ENCODE measurements at regions not wholly inside any gene's neighbourhood (a gene's known extent, or its start where the extent isn't known, plus 50 kb on each side); places are given as distances from the start of the nearest gene placed in this dataset.

DNA sequence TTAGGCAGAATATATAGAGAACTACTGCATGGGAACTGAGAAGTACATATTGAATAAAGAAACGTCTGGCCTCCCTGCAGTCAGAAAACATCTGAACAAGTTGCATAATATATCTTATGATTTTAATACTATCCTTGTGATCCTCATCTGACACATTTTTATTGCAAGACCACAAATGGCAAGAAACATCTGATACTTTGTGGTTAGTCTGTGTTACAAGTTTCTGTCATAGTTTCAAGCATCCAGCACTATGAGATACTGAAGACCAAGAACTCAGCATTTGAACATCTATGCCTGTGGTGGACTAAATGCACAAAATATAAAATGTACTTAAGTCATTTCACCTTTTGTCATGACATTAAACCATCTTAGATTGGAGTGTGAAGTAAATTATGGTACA is 1175.8 kb upstream of the MIR17HG start:
- TF ChIP-seq, protein P1, sequence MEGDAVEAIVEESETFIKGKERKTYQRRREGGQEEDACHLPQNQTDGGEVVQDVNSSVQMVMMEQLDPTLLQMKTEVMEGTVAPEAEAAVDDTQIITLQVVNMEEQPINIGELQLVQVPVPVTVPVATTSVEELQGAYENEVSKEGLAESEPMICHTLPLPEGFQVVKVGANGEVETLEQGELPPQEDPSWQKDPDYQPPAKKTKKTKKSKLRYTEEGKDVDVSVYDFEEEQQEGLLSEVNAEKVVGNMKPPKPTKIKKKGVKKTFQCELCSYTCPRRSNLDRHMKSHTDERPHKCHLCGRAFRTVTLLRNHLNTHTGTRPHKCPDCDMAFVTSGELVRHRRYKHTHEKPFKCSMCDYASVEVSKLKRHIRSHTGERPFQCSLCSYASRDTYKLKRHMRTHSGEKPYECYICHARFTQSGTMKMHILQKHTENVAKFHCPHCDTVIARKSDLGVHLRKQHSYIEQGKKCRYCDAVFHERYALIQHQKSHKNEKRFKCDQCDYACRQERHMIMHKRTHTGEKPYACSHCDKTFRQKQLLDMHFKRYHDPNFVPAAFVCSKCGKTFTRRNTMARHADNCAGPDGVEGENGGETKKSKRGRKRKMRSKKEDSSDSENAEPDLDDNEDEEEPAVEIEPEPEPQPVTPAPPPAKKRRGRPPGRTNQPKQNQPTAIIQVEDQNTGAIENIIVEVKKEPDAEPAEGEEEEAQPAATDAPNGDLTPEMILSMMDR (conservative IDR thresholded peaks at IDR 0.05; ENCODE audit: low read depth, low read length), result no peak
- TF ChIP-seq EZH2 (IDR thresholded peaks at IDR 0.05; ENCODE audit: low read length, unreplicated experiment) (no peak), EZH2phosphoT487 (IDR thresholded peaks at IDR 0.05; ENCODE audit: borderline replicate concordance, low read length) (no peak)
